ENCODE measurements at regions not wholly inside any gene's neighbourhood (a gene's known extent, or its start where the extent isn't known, plus 50 kb on each side); places are given as distances from the start of the nearest gene placed in this dataset.

- intact Hi-C loops (cut with DNase I; ENCODE audit: low total_unique reads) = no loop called here
- Histone ChIP-seq H3K36me3 (ENCODE audit: low read depth, missing control alignments) (no peaks in the 10 kb centered on the region), H3K4me1 (no peaks in the 10 kb centered on the region), H3K27ac (no peak overlapping the region), H3K27me3 (no peaks in the 10 kb centered on the region), H3K9me3 (no peaks in the 10 kb centered on the region), H3K4me3 (no peak overlapping the region)
- no peak for DNase-seq
- 49 to 55% methylated on average over 2 of the region's 2 CpGs for WGBS, 2 donors
- TF ChIP-seq, protein P1, sequence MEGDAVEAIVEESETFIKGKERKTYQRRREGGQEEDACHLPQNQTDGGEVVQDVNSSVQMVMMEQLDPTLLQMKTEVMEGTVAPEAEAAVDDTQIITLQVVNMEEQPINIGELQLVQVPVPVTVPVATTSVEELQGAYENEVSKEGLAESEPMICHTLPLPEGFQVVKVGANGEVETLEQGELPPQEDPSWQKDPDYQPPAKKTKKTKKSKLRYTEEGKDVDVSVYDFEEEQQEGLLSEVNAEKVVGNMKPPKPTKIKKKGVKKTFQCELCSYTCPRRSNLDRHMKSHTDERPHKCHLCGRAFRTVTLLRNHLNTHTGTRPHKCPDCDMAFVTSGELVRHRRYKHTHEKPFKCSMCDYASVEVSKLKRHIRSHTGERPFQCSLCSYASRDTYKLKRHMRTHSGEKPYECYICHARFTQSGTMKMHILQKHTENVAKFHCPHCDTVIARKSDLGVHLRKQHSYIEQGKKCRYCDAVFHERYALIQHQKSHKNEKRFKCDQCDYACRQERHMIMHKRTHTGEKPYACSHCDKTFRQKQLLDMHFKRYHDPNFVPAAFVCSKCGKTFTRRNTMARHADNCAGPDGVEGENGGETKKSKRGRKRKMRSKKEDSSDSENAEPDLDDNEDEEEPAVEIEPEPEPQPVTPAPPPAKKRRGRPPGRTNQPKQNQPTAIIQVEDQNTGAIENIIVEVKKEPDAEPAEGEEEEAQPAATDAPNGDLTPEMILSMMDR (IDR thresholded peaks at IDR 0.05) = no peak
- TF ChIP-seq POLR2A (IDR thresholded peaks at IDR 0.05) = no peak
These were observed 308.2 kb upstream of the SGK1 start for GRCh38 chr6:134626086-134626485.

- Histone ChIP-seq H3K4me3 (no peak overlapping the region), H3K9me3 (no peaks in the 10 kb centered on the region), H3K36me3 (ENCODE audit: low read depth, missing control alignments) (no peaks in the 10 kb centered on the region), H3K27ac (no peak overlapping the region), H3K4me1 (no peaks in the 10 kb centered on the region), H3K27me3 (no peaks in the 10 kb centered on the region)
- TF ChIP-seq, protein P1 (IDR thresholded peaks at IDR 0.05) = no peak
- no peak for TF ChIP-seq POLR2A (IDR thresholded peaks at IDR 0.05)
- WGBS, 2 donors = 89 to 94% methylated on average over 6 of the region's 6 CpGs
- intact Hi-C loops (cut with DNase I; ENCODE audit: low total_unique reads) = no loop called here
- DNase-seq = no peak
These were observed 306.9 kb upstream of the SGK1 start for GRCh38 chr6:134624781-134625180.

GRCh38 chr6:134623401-134623800, 305.5 kb upstream of the SGK1 start:
- Histone ChIP-seq H3K27me3 (no peaks in the 10 kb centered on the region), H3K27ac (no peak overlapping the region), H3K9me3 (no peaks in the 10 kb centered on the region), H3K36me3 (ENCODE audit: low read depth, missing control alignments) (no peaks in the 10 kb centered on the region), H3K4me1 (no peaks in the 10 kb centered on the region), H3K4me3 (no peak overlapping the region)
- intact Hi-C loops (cut with DNase I; ENCODE audit: low total_unique reads) = no loop called here
- no peak for DNase-seq
- WGBS, 2 donors = 85 to 93% methylated on average over 5 of the region's 5 CpGs
- TF ChIP-seq POLR2A (IDR thresholded peaks at IDR 0.05) = no peak
- TF ChIP-seq, protein P1 (IDR thresholded peaks at IDR 0.05) = no peak

DNA sequence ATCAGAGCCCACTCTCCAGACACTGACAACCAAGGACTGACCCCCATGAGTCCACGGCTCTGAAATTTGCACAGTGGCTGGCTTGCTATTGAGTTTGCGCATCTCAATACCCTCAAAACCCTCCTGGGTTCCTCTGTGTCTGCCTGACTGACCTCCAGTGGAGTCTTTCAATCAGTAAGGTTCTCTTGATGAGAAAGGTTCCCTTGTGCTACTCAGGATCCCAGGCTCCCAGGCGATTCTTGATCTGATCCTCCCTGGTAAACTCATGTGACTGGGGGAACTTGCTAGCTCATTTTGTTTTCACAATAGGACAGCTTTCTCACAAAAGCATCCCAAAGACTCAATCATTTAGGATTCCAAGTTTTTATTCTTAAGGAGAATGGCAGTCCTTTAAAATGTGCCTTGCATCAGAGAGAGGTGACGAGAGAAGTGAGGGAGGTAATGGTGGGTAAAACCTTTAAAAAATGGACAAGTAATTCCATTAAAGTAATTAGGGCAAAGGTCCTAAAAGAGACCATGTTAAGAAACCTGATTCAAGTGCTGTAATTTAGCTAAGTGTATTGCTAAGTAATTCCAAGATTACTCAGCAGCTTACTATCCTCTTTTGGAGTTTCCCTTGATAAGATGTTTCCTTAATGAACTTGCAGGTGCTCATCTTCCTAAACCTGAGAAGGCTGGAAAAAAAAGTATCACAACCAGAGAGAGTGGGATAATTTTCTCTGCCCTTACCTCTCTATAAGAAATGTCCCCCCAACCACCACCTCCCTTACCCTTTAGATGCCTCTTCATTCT, 304.7 kb upstream of the SGK1 start:
- intact Hi-C loops (cut with DNase I; ENCODE audit: low total_unique reads) = no loop called here
- WGBS, 2 donors = 89 to 96% methylated on average over 4 of the region's 4 CpGs
- TF ChIP-seq, protein P1 (IDR thresholded peaks at IDR 0.05) = no peak
- no peak for TF ChIP-seq POLR2A (IDR thresholded peaks at IDR 0.05)

DNA sequence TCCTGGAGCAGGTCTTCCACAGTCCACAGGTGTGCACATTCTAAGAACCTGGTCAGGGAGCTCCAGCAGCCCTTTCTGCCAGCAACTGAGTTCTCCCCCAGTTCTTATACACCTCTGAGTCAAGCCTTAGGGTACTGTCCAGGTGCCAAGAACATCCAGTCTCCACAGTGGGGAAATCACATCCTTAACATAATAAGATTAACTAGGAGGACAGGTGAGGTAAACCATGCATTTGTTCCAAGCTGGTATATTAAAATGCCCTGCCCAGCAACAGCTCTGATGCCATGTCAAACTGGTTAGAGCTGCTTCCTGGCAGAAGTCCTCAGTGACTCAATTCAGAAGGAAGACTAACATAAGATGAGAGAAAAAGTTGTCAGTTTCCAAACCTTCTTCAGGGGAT, 303.9 kb upstream of the SGK1 start:
- TF ChIP-seq, protein P1 (IDR thresholded peaks at IDR 0.05) = no peak
- no peak for TF ChIP-seq POLR2A (IDR thresholded peaks at IDR 0.05)
- no peaks in the 10 kb centered on the region for H3K9me3 ChIP-seq
- no peaks in the 10 kb centered on the region for H3K36me3 ChIP-seq (ENCODE audit: low read depth, missing control alignments)
- H3K27ac ChIP-seq = no peak overlapping the region
- no peak overlapping the region for H3K4me3 ChIP-seq
- no peaks in the 10 kb centered on the region for H3K27me3 ChIP-seq
- no peak for DNase-seq
- H3K4me1 ChIP-seq = no peaks in the 10 kb centered on the region
- intact Hi-C loops (cut with DNase I; ENCODE audit: low total_unique reads) = no loop called here

More for the DNA sequence above, 304.7 kb upstream of the SGK1 start:
- H3K4me1 ChIP-seq = no peaks in the 10 kb centered on the region
- no peaks in the 10 kb centered on the region for H3K27me3 ChIP-seq
- H3K36me3 ChIP-seq (ENCODE audit: low read depth, missing control alignments) = no peaks in the 10 kb centered on the region
- no peaks in the 10 kb centered on the region for H3K9me3 ChIP-seq
- DNase-seq = no peak
- no peak overlapping the region for H3K27ac ChIP-seq
- H3K4me3 ChIP-seq = no peak overlapping the region
